Left forelimb (tissue), 1 donor: ENCODE measurements at regions not wholly inside any gene's neighbourhood (a gene's known extent, or its start where the extent isn't known, plus 50 kb on each side); places are given as distances from the start of the nearest gene placed in this dataset.

Source experiments
- DNase-seq: peaks from one replicate; pipeline ENCODE4 v3.0.0-alpha.2; 2018; ENCODE audit warnings: low spot score

- no peak for DNase-seq
Observed at GRCh38 chr3:73745526-73746191, 120.9 kb upstream of the PDZRN3 start.

DNA sequence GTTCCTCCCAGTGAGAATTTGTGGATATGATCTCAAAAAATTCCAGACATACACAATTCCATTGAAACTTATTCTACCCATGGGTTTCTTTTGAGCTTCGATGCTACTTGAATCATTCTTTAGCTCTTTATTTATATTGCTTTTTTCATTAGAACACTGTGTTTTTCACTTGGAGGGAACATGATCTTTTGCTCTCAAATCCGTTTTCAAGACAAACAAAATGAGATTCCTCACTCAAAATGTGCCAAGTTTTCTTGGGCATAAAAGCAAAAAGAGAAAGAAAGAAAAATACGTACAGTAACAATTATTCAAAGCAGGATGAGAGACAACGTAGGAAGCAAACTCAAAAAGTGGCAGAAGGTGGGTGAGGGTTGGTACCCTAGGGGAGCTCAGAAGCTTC lies 118.8 kb upstream of the PDZRN3 start:
- no peak for DNase-seq

DNA sequence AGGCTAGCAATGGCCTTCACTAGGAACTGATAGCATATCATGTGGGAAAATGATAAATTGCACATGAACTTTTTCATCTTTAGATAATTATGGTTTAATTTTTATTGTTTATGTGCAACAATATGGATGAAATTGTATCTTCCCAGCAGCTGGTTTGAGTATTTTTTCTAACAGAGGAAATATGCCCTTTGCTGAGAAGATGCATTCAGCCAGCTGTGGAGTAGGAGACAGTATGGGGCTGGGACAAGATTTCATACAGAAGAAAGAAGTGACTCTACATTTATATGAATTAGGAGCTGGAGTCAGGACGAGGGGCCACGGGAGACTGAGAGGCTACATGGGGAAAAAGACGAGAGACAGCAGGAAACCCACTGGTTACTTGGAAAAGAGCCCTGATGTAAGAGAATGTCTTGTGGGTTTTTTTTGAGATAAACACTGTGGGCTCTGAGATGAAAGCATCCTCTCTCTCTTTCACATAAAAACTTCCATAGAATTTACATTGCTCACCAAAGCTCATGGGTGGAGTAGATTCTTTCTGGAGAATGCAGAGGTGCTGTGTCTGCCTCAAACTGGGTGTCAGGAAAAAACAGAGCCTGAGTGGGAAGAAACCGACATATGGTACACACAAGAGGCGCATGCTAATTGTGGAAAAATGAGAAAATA lies 115.2 kb upstream of the PDZRN3 start:
- DNase-seq, result no peak

DNA sequence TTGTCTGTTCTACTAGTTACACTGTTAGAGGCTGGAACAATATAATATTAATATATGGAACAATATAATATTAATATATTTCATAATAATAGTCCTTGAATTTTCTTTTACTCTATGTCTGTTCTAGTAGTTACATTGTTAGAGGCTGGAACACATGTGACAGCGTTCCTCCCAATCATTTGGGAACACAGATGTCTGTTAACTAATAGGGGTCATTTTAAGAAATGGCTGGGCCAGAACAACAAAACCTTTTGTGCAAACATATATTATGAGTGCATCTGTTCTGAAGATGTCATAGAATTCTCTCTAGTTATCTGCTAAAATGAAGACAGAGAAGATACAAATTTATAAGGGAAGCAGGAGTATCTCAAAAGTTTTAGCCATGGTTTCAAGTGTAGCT lies 114.0 kb upstream of the PDZRN3 start:
- DNase-seq, result no peak

DNA sequence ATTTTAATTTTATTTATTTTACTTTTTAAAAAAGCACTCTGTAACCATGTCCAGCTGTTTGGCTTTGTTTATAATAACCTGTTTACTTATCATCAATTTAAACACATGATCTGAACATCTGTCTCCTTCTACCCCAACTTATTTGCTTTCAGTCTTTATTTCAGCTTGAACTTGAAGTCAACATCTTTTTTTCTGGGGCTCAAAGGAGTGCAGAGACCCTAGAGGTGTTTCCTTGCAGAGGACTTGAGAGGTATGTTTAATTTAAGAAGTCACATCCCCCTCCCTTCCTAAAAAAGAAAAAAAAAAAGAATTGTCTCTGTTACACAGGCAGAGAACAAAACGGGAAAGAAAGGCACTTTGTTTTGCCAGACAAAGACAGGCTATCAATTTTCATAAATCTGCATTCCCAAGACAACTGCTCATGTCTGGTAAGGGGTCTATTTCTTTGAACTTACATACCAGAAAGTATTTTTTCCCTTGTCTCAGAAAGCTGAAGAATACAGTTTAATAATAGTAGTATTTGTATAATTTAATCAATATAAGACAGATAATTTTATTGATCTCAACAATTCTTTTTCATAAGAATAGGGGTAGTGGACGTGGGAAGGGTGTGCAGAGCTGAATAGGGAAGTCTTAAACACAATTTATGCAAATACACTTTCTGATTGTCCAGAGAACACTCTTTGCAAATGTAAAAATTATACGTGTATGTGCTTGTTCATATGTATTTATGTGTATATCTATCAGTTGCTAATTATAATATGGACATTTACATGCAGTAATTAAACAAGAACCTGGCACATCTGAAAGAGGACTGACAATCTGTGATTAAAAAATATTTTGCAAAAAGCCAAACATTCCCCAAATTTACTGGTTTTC lies 109.7 kb upstream of the PDZRN3 start:
- no peak for DNase-seq

- no peak for DNase-seq
Observed at GRCh38 chr3:73733746-73734145, 109.0 kb upstream of the PDZRN3 start.

DNA sequence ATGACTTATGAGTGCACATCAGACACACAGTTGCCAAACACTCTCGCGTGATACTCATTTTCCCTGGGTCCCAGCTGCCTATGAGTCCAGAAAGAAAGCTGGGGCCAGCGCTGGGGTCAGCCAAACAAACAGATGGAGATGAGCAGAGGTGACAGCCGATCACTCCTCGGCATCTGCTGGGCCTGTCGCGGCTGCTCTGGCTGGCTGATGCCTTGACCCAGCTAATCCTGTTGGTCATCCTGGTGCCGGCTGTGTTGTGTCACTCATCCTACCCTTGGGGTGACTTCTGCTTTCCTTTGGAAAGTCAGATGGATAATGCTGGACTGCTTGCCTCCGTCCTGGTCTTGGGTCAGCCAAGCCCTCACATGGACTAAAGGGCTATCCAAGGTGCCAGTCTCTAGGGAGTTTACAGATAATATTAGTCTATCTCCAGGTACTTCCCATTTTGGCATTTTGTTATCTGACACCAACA lies 105.3 kb upstream of the PDZRN3 start:
- peak; percentile 73 for DNase-seq

- DNase-seq, result no peak
Observed at GRCh38 chr3:73727854-73728253, 103.1 kb upstream of the PDZRN3 start.

- DNase-seq, result no peak
Observed at GRCh38 chr3:73727117-73727821, 102.5 kb upstream of the PDZRN3 start.

GRCh38 chr3:73723596-73723995 lies 98.9 kb upstream of the PDZRN3 start:
- DNase-seq, result no peak

- DNase-seq, result no peak
Observed at GRCh38 chr3:73719861-73720260, 95.1 kb upstream of the PDZRN3 start.

GRCh38 chr3:73719413-73719851 lies 94.7 kb upstream of the PDZRN3 start:
- no peak for DNase-seq

DNA sequence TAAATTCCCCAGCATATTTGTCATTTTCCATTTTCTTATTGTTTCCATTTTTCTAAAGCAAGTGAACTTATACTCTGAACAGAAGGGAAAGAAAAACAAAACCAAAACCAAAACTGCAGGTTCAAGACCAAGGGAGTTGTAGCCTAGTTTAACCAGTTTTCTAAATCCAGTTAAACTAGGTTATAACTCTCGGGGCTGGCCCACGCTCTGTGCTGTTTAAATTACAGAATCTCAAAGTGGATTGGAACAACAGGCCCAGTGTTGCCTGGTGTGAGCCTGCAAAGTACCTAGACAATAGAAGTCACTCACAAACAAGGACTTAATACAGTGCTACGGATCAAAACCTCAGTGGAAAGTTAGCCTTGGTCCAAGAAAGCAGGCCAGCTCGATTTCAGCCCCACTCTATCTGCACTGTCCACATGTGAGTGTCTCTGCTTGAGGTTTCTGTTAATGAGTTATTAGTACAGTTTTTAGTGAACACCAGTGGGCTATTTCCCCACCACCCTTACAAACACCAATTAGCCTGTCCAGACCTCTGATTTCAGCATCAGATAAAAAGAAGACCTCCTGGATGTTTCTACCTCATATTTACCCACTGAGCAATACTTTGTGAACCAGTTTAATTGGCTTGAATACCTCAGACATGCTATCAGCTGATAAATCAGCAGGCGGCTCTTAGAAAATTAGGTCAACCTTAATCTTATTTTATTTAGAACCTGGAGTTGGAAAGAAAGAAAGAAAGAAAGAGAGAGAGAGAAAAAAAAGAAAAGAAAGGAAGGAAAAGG lies 93.8 kb upstream of the PDZRN3 start:
- DNase-seq, result no peak

GRCh38 chr3:73716418-73716817 lies 91.7 kb upstream of the PDZRN3 start:
- no peak for DNase-seq

GRCh38 chr3:73710340-73710739 lies 85.6 kb upstream of the PDZRN3 start:
- no peak for DNase-seq

DNA sequence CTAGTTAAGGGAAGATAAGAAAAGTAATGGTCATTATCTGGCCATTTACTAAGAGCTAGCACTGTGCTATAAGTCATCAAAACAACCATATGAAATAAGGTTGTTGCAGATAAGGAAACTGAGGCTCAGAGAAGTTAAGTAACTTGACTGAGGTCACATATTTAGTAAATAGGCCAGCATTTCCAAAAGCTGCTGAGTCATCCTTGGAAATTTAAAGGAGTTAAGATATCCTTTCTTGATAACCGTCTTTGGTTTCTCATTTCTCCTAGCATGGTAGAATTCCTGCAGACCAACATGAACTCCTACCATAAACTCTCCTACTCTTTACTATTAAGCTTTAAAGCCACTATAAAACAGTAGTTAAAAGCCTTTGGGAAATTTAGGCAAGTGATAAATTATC lies 85.0 kb upstream of the PDZRN3 start:
- no peak for DNase-seq

GRCh38 chr3:73708956-73709355 lies 84.2 kb upstream of the PDZRN3 start:
- no peak for DNase-seq

GRCh38 chr3:73707772-73708171 lies 83.0 kb upstream of the PDZRN3 start:
- no peak for DNase-seq

DNA sequence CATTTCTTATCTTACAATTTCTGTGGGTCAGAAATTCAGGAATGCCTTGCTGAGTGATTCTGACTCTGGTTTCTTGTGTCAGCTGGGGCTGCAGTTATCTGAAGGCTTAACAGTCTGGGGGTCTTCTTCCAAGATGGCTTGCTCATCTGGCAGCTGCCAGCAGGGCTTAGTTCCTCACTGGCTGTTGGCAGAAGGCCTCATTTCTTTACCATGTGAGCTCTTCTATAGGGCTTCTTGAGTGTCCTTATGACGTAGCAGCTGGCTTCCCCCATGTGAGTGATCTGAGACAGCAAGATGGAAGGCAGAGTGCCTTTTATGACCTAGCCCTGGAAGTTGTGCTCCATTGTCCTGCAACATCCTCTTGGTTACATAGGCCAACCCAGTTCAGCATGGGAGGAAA lies 82.0 kb upstream of the PDZRN3 start:
- DNase-seq, result no peak

DNA sequence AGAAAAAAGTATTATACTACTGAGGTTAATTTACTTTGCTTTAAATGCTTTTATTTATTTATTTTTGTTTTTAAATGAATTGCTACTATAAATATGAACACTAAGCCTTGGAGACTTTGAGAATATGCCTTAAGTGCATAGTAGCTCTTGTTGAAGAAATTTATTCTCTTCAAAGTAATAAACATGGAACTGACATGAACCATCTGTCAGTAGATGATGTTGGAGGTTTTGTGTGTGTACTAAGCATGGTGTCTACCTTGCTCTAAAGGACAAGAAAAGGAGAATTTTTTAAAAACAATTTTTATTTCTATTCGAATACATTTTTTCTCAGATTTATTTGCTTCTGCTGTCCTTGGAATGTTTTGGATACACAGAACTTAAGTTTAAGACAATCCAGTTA lies 81.1 kb upstream of the PDZRN3 start:
- no peak for DNase-seq

- no peak for DNase-seq
Observed at GRCh38 chr3:73699327-73699726, 74.6 kb upstream of the PDZRN3 start.
